Endodermal cell (in vitro differentiated cells): ENCODE measurements at regions not wholly inside any gene's neighbourhood (a gene's known extent, or its start where the extent isn't known, plus 50 kb on each side); places are given as distances from the start of the nearest gene placed in this dataset.

Experiments
- DNase-seq: peaks from one replicate; pipeline ENCODE4 v3.0.0-alpha.2; 2017
- H3K27ac ChIP-seq: 2 replicates; pipeline ENCODE4 v1.5.1; 2013; ENCODE audit warnings: mild to moderate bottlenecking, low read depth, low read length, moderate library complexity
- H3K27me3 ChIP-seq: 2 replicates; pipeline ENCODE4 v1.6.1; 2013; ENCODE audit warnings: mild to moderate bottlenecking, low read length, moderate library complexity; ENCODE audit not compliant: insufficient read depth, control insufficient read depth, poor library complexity, severe bottlenecking
- H3K36me3 ChIP-seq: 2 replicates; pipeline ENCODE4 v1.7.0; 2013; ENCODE audit warnings: mild to moderate bottlenecking, low read length, moderate library complexity; ENCODE audit not compliant: control insufficient read depth, insufficient read depth
- H3K4me1 ChIP-seq: one replicate; pipeline ENCODE4 v1.7.0; 2013; ENCODE audit warnings: low read length; ENCODE audit not compliant: control insufficient read depth, insufficient read depth
- H3K4me3 ChIP-seq: 2 replicates; pipeline ENCODE4 v1.5.1; 2013; ENCODE audit warnings: mild to moderate bottlenecking, low read length, moderate library complexity
- H3K9ac ChIP-seq: 2 replicates; pipeline ENCODE4 v1.6.1; 2013; ENCODE audit warnings: mild to moderate bottlenecking, low read length, moderate library complexity; ENCODE audit not compliant: poor library complexity, severe bottlenecking; ENCODE audit errors: extremely low read depth
- H3K9me3 ChIP-seq: 2 replicates; pipeline ENCODE4 v1.6.1; 2013; ENCODE audit warnings: mild to moderate bottlenecking, low read length, moderate library complexity; ENCODE audit not compliant: control insufficient read depth
- H3K27ac Mint-ChIP-seq: 2 replicates; pipeline ENCODE4 v1.8.0; 2020; ENCODE audit warnings: mixed read lengths
- H3K27me3 Mint-ChIP-seq: 2 replicates; pipeline ENCODE4 v1.8.0; 2021; ENCODE audit warnings: mild to moderate bottlenecking, mixed read lengths; ENCODE audit not compliant: insufficient read depth
- H3K36me3 Mint-ChIP-seq: 2 replicates; pipeline ENCODE4 v1.8.0; 2020; ENCODE audit warnings: low read depth, mixed read lengths
- H3K4me1 Mint-ChIP-seq: 2 replicates; pipeline ENCODE4 v1.8.0; 2020; ENCODE audit warnings: mixed read lengths
- H3K4me3 Mint-ChIP-seq: 2 replicates; pipeline ENCODE4 v1.8.0; 2020; ENCODE audit warnings: mild to moderate bottlenecking, moderate library complexity, mixed read lengths
- H3K9me3 Mint-ChIP-seq: 2 replicates; pipeline ENCODE4 v1.8.0; 2020; ENCODE audit warnings: mild to moderate bottlenecking, mixed read lengths
- WGBS, 2 experiments: methylation state at CpG; one replicate each; pipeline versions ENCODE4 v1.1.5 to v1.1.7; 2013; ENCODE audit warnings: missing lambda C conversion rate in 2 of 2, mixed read lengths in 1 of 2; ENCODE audit not compliant: insufficient coverage in 1 of 2, insufficient read length in 1 of 2; 5-methylcytosine and 5-hydroxymethylcytosine counted together
- TF ChIP-seq, protein P1 (sequence below): fragments of 200-600 bp; sonication (generic); conservative IDR thresholded peaks from 2 replicates; pipeline ENCODE4 v1.5.0; 2021; ENCODE audit warnings: antibody characterized with exemption, mild to moderate bottlenecking

DNA sequence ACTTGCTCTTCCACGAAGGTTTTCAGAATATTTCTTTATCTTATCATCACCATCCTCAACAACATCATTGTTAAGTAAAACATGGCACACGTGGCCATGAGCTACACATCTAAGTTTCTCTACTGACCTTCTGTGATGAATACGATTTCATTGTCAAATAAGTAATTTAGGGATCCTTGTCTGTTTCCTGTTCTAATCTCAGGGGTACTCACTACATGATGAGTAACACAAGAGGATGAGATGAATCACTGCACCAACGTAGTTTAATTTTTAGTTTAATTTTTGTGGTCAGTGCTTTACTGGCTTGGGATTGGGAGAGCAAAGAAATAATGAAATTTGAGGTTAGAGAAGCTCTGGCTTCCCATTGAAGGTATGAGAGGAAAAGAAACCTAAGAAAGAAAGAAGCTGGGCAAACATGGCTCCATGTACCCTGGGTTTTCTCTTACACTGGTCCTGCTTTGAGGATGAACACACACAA, 461.9 kb upstream of the KLF6 start:
- WGBS, 2 experiments, result 87 to 96% methylated on average over 3 to 4 of the region's 4 CpGs
- Histone ChIP-seq H3K36me3 (no peaks in the 10 kb centered on the region), H3K27me3 (no peaks in the 10 kb centered on the region), H3K4me3 (no peak overlapping the region), H3K9ac (no peak overlapping the region), H3K4me1 (peaks cover 9% of the 10 kb centered on the region), H3K27ac (no peak overlapping the region), H3K9me3 (no peaks in the 10 kb centered on the region)
- Mint-ChIP-seq H3K27me3 (no peaks in the 10 kb centered on the region), H3K4me1 (peaks cover 12% of the 10 kb centered on the region), H3K4me3 (no peak overlapping the region), H3K27ac (no peak overlapping the region), H3K36me3 (no peaks in the 10 kb centered on the region), H3K9me3 (no peaks in the 10 kb centered on the region)
- no peak for DNase-seq
- TF ChIP-seq, protein P1, sequence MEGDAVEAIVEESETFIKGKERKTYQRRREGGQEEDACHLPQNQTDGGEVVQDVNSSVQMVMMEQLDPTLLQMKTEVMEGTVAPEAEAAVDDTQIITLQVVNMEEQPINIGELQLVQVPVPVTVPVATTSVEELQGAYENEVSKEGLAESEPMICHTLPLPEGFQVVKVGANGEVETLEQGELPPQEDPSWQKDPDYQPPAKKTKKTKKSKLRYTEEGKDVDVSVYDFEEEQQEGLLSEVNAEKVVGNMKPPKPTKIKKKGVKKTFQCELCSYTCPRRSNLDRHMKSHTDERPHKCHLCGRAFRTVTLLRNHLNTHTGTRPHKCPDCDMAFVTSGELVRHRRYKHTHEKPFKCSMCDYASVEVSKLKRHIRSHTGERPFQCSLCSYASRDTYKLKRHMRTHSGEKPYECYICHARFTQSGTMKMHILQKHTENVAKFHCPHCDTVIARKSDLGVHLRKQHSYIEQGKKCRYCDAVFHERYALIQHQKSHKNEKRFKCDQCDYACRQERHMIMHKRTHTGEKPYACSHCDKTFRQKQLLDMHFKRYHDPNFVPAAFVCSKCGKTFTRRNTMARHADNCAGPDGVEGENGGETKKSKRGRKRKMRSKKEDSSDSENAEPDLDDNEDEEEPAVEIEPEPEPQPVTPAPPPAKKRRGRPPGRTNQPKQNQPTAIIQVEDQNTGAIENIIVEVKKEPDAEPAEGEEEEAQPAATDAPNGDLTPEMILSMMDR, result no peak

DNA sequence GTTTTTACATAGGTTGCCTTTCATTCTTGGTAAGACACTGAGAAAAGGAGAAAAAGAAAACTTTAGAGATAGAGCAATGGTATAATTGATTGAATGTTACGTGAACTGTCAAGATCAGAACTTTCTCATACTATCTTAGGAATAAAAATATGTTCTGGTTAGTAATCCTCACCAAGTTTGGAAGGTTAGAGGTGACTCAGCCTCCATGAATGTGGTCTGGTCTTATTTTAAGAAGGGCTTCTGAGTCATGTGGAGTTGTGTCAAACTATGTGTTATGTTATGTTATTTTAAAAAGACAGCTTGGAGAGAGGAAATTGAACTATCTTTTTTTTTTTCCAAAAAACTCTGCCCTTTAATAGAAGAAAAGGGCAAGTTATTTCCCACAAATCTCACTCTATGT, 458.6 kb upstream of the KLF6 start:
- Histone ChIP-seq H3K4me1 (peaks cover 14% of the 10 kb centered on the region), H3K27me3 (no peaks in the 10 kb centered on the region), H3K9ac (no peak overlapping the region), H3K9me3 (no peaks in the 10 kb centered on the region), H3K36me3 (no peaks in the 10 kb centered on the region), H3K27ac (peak overlapping the region; percentile 98), H3K4me3 (no peak overlapping the region)
- Mint-ChIP-seq H3K4me3 (no peak overlapping the region), H3K9me3 (no peaks in the 10 kb centered on the region), H3K36me3 (no peaks in the 10 kb centered on the region), H3K4me1 (peaks cover 22% of the 10 kb centered on the region), H3K27me3 (no peaks in the 10 kb centered on the region), H3K27ac (no peak overlapping the region)
- 90% methylated on average over 1 of the region's 1 CpG; no CpG with 5 or more reads in 1 of the 2 experiments for WGBS, 2 experiments
- DNase-seq, result no peak
- TF ChIP-seq, protein P1, result no peak

DNA sequence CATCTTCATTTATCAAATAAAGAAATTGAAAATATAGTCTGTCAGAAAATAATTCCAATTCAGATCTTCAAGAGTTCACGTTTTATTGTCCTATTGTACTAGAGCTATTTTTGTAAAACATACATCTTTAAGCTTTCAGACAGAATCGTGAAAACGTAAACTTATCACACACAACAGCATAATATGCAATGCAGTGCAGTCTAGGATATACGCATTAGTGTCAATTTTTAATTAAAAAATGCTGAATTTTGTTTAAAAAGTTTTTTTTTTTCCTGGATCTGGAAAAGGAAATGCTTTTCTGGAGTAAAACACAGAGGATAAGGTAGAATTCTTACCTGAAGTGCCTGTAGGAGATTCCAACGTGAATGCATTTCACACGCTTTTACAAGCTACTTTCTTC, 458.2 kb upstream of the KLF6 start:
- H3K36me3 ChIP-seq, result no peaks in the 10 kb centered on the region
- Mint-ChIP-seq H3K27me3 (no peaks in the 10 kb centered on the region), H3K9me3 (no peaks in the 10 kb centered on the region), H3K27ac (no peak overlapping the region), H3K36me3 (no peaks in the 10 kb centered on the region), H3K4me3 (no peak overlapping the region), H3K4me1 (peaks cover 22% of the 10 kb centered on the region)
- no peak for DNase-seq
- WGBS, 2 experiments, result 89 to 94% methylated on average over 1 to 6 of the region's 6 CpGs
- H3K4me1 ChIP-seq, result peaks cover 14% of the 10 kb centered on the region
- TF ChIP-seq, protein P1, result no peak
- H3K27ac ChIP-seq, result peak overlapping the region; percentile 98
- H3K27me3 ChIP-seq, result no peaks in the 10 kb centered on the region
- no peak overlapping the region for H3K9ac ChIP-seq
- no peak overlapping the region for H3K4me3 ChIP-seq
- H3K9me3 ChIP-seq, result no peaks in the 10 kb centered on the region
